Trophoblast cell (in vitro differentiated cells and primary cell): ENCODE measurements at regions not wholly inside any gene's neighbourhood (a gene's known extent, or its start where the extent isn't known, plus 50 kb on each side); places are given as distances from the start of the nearest gene placed in this dataset.

Experiments used
- DNase-seq, 2 donors: peaks; one replicate each; pipeline ENCODE4 v3.0.0-alpha.2; 2016
- H2AFZ ChIP-seq: 2 replicates; pipeline ENCODE4 v1.6.1; 2013; ENCODE audit warnings: low read length, moderate library complexity, mild to moderate bottlenecking; ENCODE audit not compliant: insufficient read depth, poor library complexity
- H2AK5ac ChIP-seq: 2 replicates; pipeline ENCODE4 v1.6.1; 2013; ENCODE audit warnings: mild to moderate bottlenecking, low read length
- H2BK120ac ChIP-seq: 2 replicates; pipeline ENCODE4 v1.6.1; 2013; ENCODE audit warnings: low read length, mild to moderate bottlenecking, moderate library complexity; ENCODE audit not compliant: insufficient read depth, poor library complexity
- H2BK12ac ChIP-seq: 2 replicates; pipeline ENCODE4 v1.6.1; 2013; ENCODE audit warnings: mild to moderate bottlenecking, low read length, moderate library complexity
- H2BK5ac ChIP-seq: 2 replicates; pipeline ENCODE4 v1.6.1; 2013; ENCODE audit warnings: low read length, low read depth, moderate library complexity, mild to moderate bottlenecking; ENCODE audit not compliant: poor library complexity
- H3K14ac ChIP-seq: 2 replicates; pipeline ENCODE4 v1.6.1; 2013; ENCODE audit warnings: mild to moderate bottlenecking, low read length
- H3K18ac ChIP-seq: 2 replicates; pipeline ENCODE4 v1.6.1; 2013; ENCODE audit warnings: mild to moderate bottlenecking, low read length
- H3K23ac ChIP-seq: 2 replicates; pipeline ENCODE4 v1.6.1; 2013; ENCODE audit warnings: low read length
- H3K27ac ChIP-seq: 2 replicates; pipeline ENCODE4 v1.5.1; 2013; ENCODE audit warnings: low read depth, mild to moderate bottlenecking, inconsistent platforms, low read length, moderate library complexity
- H3K27me3 ChIP-seq: 2 replicates; pipeline ENCODE4 v1.6.1; 2013; ENCODE audit warnings: inconsistent platforms, mild to moderate bottlenecking, low read length, moderate library complexity; ENCODE audit not compliant: insufficient read depth
- H3K36me3 ChIP-seq, 2 experiments: 1 replicate in 1 of 2; 2 replicates in 1 of 2; pipeline ENCODE4 v1.6.1; 2013; ENCODE audit warnings: low read length in 2 of 2, mild to moderate bottlenecking in 2 of 2, moderate library complexity in 1 of 2; ENCODE audit not compliant: insufficient read depth in 2 of 2, control insufficient read depth in 1 of 2
- H3K4ac ChIP-seq: 2 replicates; pipeline ENCODE4 v1.6.1; 2013; ENCODE audit warnings: low read depth, mild to moderate bottlenecking, low read length, moderate library complexity
- H3K4me1 ChIP-seq, 2 experiments: 1 replicate in 1 of 2; 2 replicates in 1 of 2; pipeline ENCODE4 v1.6.1; 2013; ENCODE audit warnings: low read length in 2 of 2, mild to moderate bottlenecking in 2 of 2, moderate library complexity in 1 of 2; ENCODE audit not compliant: insufficient read depth in 2 of 2, control insufficient read depth in 1 of 2
- H3K4me2 ChIP-seq: 2 replicates; pipeline ENCODE4 v1.6.1; 2013; ENCODE audit warnings: inconsistent platforms, mild to moderate bottlenecking, low read length, moderate library complexity
- H3K4me3 ChIP-seq: 2 replicates; pipeline ENCODE4 v1.5.1; 2013; ENCODE audit warnings: mild to moderate bottlenecking, low read depth, low read length, inconsistent platforms
- H3K79me1 ChIP-seq: one replicate; pipeline ENCODE4 v1.6.1; 2013; ENCODE audit warnings: low read length
- H3K79me2 ChIP-seq: 2 replicates; pipeline ENCODE4 v1.6.1; 2013; ENCODE audit warnings: low read length, mild to moderate bottlenecking; ENCODE audit not compliant: control insufficient read depth, insufficient read depth, poor library complexity
- H3K9ac ChIP-seq: 2 replicates; pipeline ENCODE4 v1.6.1; 2013; ENCODE audit warnings: mild to moderate bottlenecking, low read length
- H3K9me3 ChIP-seq: 2 replicates; pipeline ENCODE4 v1.6.1; 2013; ENCODE audit warnings: low read depth, mild to moderate bottlenecking, control low read depth, inconsistent platforms, low read length; ENCODE audit not compliant: insufficient read depth
- H4K12ac ChIP-seq: 2 replicates; pipeline ENCODE4 v1.6.1; 2013; ENCODE audit warnings: low read depth, mild to moderate bottlenecking, low read length, moderate library complexity
- H4K8ac ChIP-seq: 2 replicates; pipeline ENCODE4 v1.6.1; 2013; ENCODE audit warnings: low read depth, mild to moderate bottlenecking, low read length, moderate library complexity
- H4K91ac ChIP-seq: one replicate; pipeline ENCODE4 v1.6.1; 2013; ENCODE audit warnings: low read depth, mild to moderate bottlenecking, low read length, moderate library complexity
- WGBS: extraction: QIAGEN DNeasy Blood & Tissue Kit; methylation state at CpG from one replicate; pipeline ENCODE4 v1.1.7; 2013; ENCODE audit warnings: missing lambda C conversion rate; ENCODE audit not compliant: insufficient read length, insufficient coverage; ENCODE audit errors: extremely low coverage; 5-methylcytosine and 5-hydroxymethylcytosine counted together

DNA sequence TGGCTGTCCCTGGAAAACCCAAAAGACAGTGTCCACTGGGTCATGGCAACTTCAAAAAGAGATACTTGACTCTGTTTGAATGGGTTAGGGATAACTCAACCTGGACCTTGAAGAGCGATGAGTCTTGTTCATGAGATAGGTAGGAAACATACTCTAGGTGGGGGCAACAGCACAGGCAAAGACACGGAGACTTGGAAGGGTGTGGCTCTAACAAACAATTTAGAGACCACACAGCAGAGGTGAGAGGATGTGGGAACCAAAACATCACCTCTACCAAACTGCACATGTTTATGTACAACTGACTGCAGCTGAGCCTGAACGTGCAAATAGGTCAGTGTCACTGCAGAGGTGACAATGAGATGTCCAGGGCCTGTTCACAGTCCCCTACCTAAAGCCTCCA, 247.7 kb upstream of the ADRA1B start:
- H4K91ac ChIP-seq = no peak overlapping the region
- H3K4me3 ChIP-seq = no peak overlapping the region
- WGBS = no CpG with 5 or more reads among the region's 3 CpGs
- no peaks in the 10 kb centered on the region for H3K79me1 ChIP-seq
- no peak overlapping the region for H3K27ac ChIP-seq
- H3K79me2 ChIP-seq = no peaks in the 10 kb centered on the region
- H4K12ac ChIP-seq = no peak overlapping the region
- no peaks in the 10 kb centered on the region for H3K9me3 ChIP-seq
- H2BK12ac ChIP-seq = no peak overlapping the region
- H2AFZ ChIP-seq = no peak overlapping the region
- H3K4me2 ChIP-seq = no peak overlapping the region
- H3K4ac ChIP-seq = no peak overlapping the region
- no peak overlapping the region for H3K18ac ChIP-seq
- H3K4me1 ChIP-seq = no peaks in the 10 kb centered on the region
- no peaks in the 10 kb centered on the region for H3K36me3 ChIP-seq
- DNase-seq = no peak
- no peaks in the 10 kb centered on the region for H3K27me3 ChIP-seq
- H3K23ac ChIP-seq = no peak overlapping the region
- H2AK5ac ChIP-seq = no peak overlapping the region
- H2BK5ac ChIP-seq = no peak overlapping the region
- H3K14ac ChIP-seq = no peak overlapping the region
- H3K9ac ChIP-seq = no peak overlapping the region
- H2BK120ac ChIP-seq = no peak overlapping the region
- H4K8ac ChIP-seq = no peak overlapping the region

DNA sequence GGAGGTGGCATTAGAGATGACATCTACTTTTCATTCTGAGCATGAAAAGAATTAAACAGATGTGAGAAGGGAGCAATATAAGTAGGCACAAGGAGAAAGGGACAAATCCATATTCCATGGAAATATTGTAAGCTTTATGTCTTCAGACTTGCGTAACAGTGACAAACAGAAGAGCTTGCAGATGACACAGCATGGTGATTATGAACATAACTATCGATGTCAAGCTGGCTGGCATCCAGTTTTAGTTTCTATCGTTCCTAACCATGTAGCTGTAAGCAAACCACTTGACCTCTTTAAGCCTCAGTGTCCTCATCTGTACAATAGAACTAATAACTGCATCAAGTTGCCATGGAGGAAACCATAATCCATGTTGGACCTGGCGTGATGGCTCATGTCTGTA, 246.7 kb upstream of the ADRA1B start:
- Histone ChIP-seq H3K4ac (no peak overlapping the region), H3K23ac (no peak overlapping the region), H3K27ac (no peak overlapping the region), H4K91ac (no peak overlapping the region), H2BK120ac (no peak overlapping the region), H3K79me2 (no peaks in the 10 kb centered on the region), H4K8ac (no peak overlapping the region), H2BK5ac (no peak overlapping the region), H2BK12ac (no peak overlapping the region), H4K12ac (no peak overlapping the region), H3K9ac (no peak overlapping the region), H3K4me2 (no peak overlapping the region), H3K36me3 (no peaks in the 10 kb centered on the region), H3K4me1 (no peaks in the 10 kb centered on the region), H3K27me3 (no peaks in the 10 kb centered on the region), H3K14ac (no peak overlapping the region), H2AFZ (no peak overlapping the region), H2AK5ac (no peak overlapping the region), H3K4me3 (no peak overlapping the region), H3K9me3 (no peaks in the 10 kb centered on the region), H3K18ac (no peak overlapping the region), H3K79me1 (no peaks in the 10 kb centered on the region)
- WGBS = no CpG with 5 or more reads among the region's 4 CpGs
- DNase-seq = no peak

DNA sequence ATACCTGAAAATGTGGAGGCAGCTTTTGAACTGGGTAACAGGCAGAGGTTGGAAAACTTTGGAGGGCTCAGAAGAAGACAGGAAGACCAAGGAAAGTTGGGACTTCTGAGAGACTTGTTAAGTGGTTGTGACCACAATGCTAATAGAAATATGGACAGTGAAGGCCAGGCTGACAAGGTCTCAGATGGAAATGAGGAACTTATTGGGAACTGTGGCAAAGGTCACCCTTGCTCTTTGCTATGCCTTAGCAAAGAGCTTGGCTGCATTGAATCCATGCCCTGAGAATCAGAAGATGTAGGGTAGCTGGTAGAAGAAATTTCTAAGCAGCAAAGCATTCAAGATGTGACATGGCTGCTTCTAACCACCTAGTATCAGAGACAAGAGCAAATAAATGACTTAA, 244.4 kb upstream of the ADRA1B start:
- H3K4me2 ChIP-seq = no peak overlapping the region
- H3K4me1 ChIP-seq = no peaks in the 10 kb centered on the region
- no peak overlapping the region for H3K4me3 ChIP-seq
- H3K79me2 ChIP-seq = no peaks in the 10 kb centered on the region
- no peak overlapping the region for H3K18ac ChIP-seq
- no peak overlapping the region for H3K27ac ChIP-seq
- H3K9ac ChIP-seq = no peak overlapping the region
- H2BK5ac ChIP-seq = no peak overlapping the region
- no peak overlapping the region for H2AK5ac ChIP-seq
- H3K79me1 ChIP-seq = no peaks in the 10 kb centered on the region
- no peak overlapping the region for H3K23ac ChIP-seq
- H4K8ac ChIP-seq = no peak overlapping the region
- H3K9me3 ChIP-seq = no peaks in the 10 kb centered on the region
- no peak overlapping the region for H2BK12ac ChIP-seq
- no peak overlapping the region for H4K12ac ChIP-seq
- H3K36me3 ChIP-seq = no peaks in the 10 kb centered on the region
- no peak overlapping the region for H3K4ac ChIP-seq
- H2AFZ ChIP-seq = no peak overlapping the region
- DNase-seq = no peak
- no peak overlapping the region for H4K91ac ChIP-seq
- no peak overlapping the region for H3K14ac ChIP-seq
- H2BK120ac ChIP-seq = no peak overlapping the region
- H3K27me3 ChIP-seq = no peaks in the 10 kb centered on the region

DNA sequence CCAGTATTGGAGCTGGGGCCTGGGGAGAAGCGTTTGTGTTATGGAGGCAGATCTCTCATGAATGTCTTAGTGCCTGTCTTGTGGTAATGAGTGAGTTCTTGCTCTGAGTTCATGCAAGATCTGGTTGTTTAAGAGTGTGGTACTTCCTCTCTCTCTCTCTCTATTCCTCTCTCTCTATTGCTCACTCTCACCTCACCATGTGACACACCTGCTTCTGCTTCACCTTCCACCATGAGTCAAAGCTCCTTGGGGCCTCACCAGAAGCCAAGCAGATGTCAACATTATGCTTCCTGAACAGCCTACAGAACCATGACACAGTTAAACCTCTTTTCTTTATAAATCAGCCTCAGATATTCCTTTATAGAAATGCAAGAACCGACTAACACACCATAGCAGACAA, 242.7 kb upstream of the ADRA1B start:
- Histone ChIP-seq H2BK120ac (no peak overlapping the region), H2AFZ (no peak overlapping the region), H3K36me3 (no peaks in the 10 kb centered on the region), H3K79me2 (no peaks in the 10 kb centered on the region), H2BK12ac (no peak overlapping the region), H4K8ac (no peak overlapping the region), H3K4me2 (no peak overlapping the region), H3K4me3 (no peak overlapping the region), H3K9me3 (no peaks in the 10 kb centered on the region), H2AK5ac (no peak overlapping the region), H3K23ac (no peak overlapping the region), H4K12ac (no peak overlapping the region), H3K27me3 (no peaks in the 10 kb centered on the region), H3K79me1 (no peaks in the 10 kb centered on the region), H4K91ac (no peak overlapping the region), H3K4me1 (no peaks in the 10 kb centered on the region), H3K18ac (no peak overlapping the region), H3K27ac (no peak overlapping the region), H3K4ac (no peak overlapping the region), H3K9ac (no peak overlapping the region), H2BK5ac (no peak overlapping the region), H3K14ac (no peak overlapping the region)
- WGBS = no CpG with 5 or more reads among the region's 2 CpGs
- no peak for DNase-seq
